Fibroblast of lung (primary cell): ENCODE measurements at regions not wholly inside any gene's neighbourhood (a gene's known extent, or its start where the extent isn't known, plus 50 kb on each side); places are given as distances from the start of the nearest gene placed in this dataset.
"Not testable (repeated sequence)": the region's sequence is repeated elsewhere in the genome, so short reads cannot be mapped to it uniquely, and the experiment has no call there.

ENCODE experiments used
- DNase-seq, 2 donors: peaks; one replicate each; pipeline versions ENCODE4 v3.0.0 to v3.0.0-alpha.2; 2010; ENCODE audit warnings: low read depth in 2 of 2
- H2AFZ ChIP-seq: 2 replicates; pipeline ENCODE4 v1.5.1; 2012; ENCODE audit warnings: low read length, control low read depth, inconsistent platforms
- H3K27ac ChIP-seq: 2 replicates; pipeline ENCODE4 v1.5.1; 2011; ENCODE audit warnings: low read length, control low read depth; ENCODE audit not compliant: insufficient read depth
- H3K27me3 ChIP-seq: 2 replicates; pipeline ENCODE4 v1.5.1; 2011; ENCODE audit warnings: mild to moderate bottlenecking, low read length; ENCODE audit not compliant: control insufficient read depth, insufficient read depth
- H3K36me3 ChIP-seq: 2 replicates; pipeline ENCODE4 v1.5.1; 2011; ENCODE audit warnings: low read length; ENCODE audit not compliant: control insufficient read depth, insufficient read depth
- H3K4me1 ChIP-seq: 2 replicates; pipeline ENCODE4 v1.5.1; 2011; ENCODE audit warnings: low read length; ENCODE audit not compliant: control insufficient read depth, insufficient read depth; ENCODE audit errors: extremely low read depth
- H3K4me2 ChIP-seq: 2 replicates; pipeline ENCODE4 v1.5.1; 2011; ENCODE audit warnings: low read length, control low read depth; ENCODE audit not compliant: insufficient read depth; ENCODE audit errors: extremely low read depth
- H3K4me3 ChIP-seq, 4 experiments: fragments of 200-600 bp in 1 of 4; sonication (generic) in 1 of 4; replicated peaks in 1 of 4; 2 replicates each; pipeline ENCODE4 v1.5.1; 2011 to 2016; ENCODE audit warnings: low read length in 4 of 4, low read depth in 3 of 4, mild to moderate bottlenecking in 3 of 4, control low read depth in 2 of 4, inconsistent platforms in 1 of 4, mixed read lengths in 1 of 4; ENCODE audit not compliant: insufficient read depth in 1 of 4; ENCODE audit errors: control extremely low read depth in 1 of 4
- H3K79me2 ChIP-seq: 2 replicates; pipeline ENCODE4 v1.5.1; 2012; ENCODE audit warnings: mild to moderate bottlenecking, low read length, inconsistent platforms; ENCODE audit not compliant: control insufficient read depth, insufficient read depth
- H3K9ac ChIP-seq: 2 replicates; pipeline ENCODE4 v1.5.1; 2011; ENCODE audit warnings: mild to moderate bottlenecking, low read length, control low read depth; ENCODE audit not compliant: insufficient read depth
- H3K9me3 ChIP-seq: 2 replicates; pipeline ENCODE4 v1.5.1; 2012; ENCODE audit warnings: low read depth, low read length; ENCODE audit not compliant: control insufficient read depth, insufficient read depth
- H4K20me1 ChIP-seq: 2 replicates; pipeline ENCODE4 v1.5.1; 2011; ENCODE audit warnings: low read length; ENCODE audit not compliant: control insufficient read depth, insufficient read depth; ENCODE audit errors: extremely low read depth
- CTCF ChIP-seq, 2 donors: IDR thresholded peaks in 1 of 2; conservative IDR thresholded peaks in 1 of 2; 1 replicate in 1 of 2; 2 replicates in 1 of 2; pipeline ENCODE4 v1.5.1; 2011 to 2012; ENCODE audit warnings: low read length in 2 of 2, control low read depth in 1 of 2, inconsistent platforms in 1 of 2, low read depth in 1 of 2, mild to moderate bottlenecking in 1 of 2
- EZH2 ChIP-seq: IDR thresholded peaks from 2 replicates; pipeline ENCODE4 v1.5.1; 2012; ENCODE audit warnings: low read length, control low read depth, mild to moderate bottlenecking; ENCODE audit errors: missing control alignments

GRCh38 chr13:33560726-33561125 lies 257.2 kb upstream of the RFC3 start:
- no peaks in the 10 kb centered on the region for H3K9me3 ChIP-seq
- H2AFZ ChIP-seq = no peak overlapping the region
- no peak overlapping the region for H3K9ac ChIP-seq
- TF ChIP-seq EZH2 = no peak
- TF ChIP-seq CTCF (conservative IDR thresholded peaks at IDR 0.05 in 1 of 2, IDR thresholded peaks at IDR 0.05 in 1 of 2; ENCODE audit: low read depth in 1 of 2, low read length in 2 of 2) = no peak
- no peaks in the 10 kb centered on the region for H4K20me1 ChIP-seq
- H3K4me2 ChIP-seq = no peak overlapping the region
- no peak overlapping the region for H3K27ac ChIP-seq
- no peaks in the 10 kb centered on the region for H3K36me3 ChIP-seq
- H3K79me2 ChIP-seq = no peaks in the 10 kb centered on the region
- H3K4me1 ChIP-seq = no peaks in the 10 kb centered on the region
- no peak for DNase-seq
- H3K4me3 ChIP-seq = no peak overlapping the region
- no peaks in the 10 kb centered on the region for H3K27me3 ChIP-seq

GRCh38 chr13:33561627-33562026 lies 256.3 kb upstream of the RFC3 start:
- no peak for TF ChIP-seq EZH2
- TF ChIP-seq CTCF (conservative IDR thresholded peaks at IDR 0.05 in 1 of 2, IDR thresholded peaks at IDR 0.05 in 1 of 2; ENCODE audit: low read depth in 1 of 2, low read length in 2 of 2) = no peak
- no peak overlapping the region for H3K9ac ChIP-seq
- no peak overlapping the region for H2AFZ ChIP-seq
- H3K9me3 ChIP-seq = no peaks in the 10 kb centered on the region
- DNase-seq = no peak
- H3K4me3 ChIP-seq = no peak overlapping the region
- no peaks in the 10 kb centered on the region for H3K4me1 ChIP-seq
- H3K79me2 ChIP-seq = no peaks in the 10 kb centered on the region
- H4K20me1 ChIP-seq = no peaks in the 10 kb centered on the region
- H3K27me3 ChIP-seq = no peaks in the 10 kb centered on the region
- no peak overlapping the region for H3K4me2 ChIP-seq
- H3K27ac ChIP-seq = no peak overlapping the region
- H3K36me3 ChIP-seq = no peaks in the 10 kb centered on the region

GRCh38 chr13:33571618-33572017 lies 246.3 kb upstream of the RFC3 start:
- DNase-seq = no peak
- no peaks in the 10 kb centered on the region for H3K4me1 ChIP-seq
- H2AFZ ChIP-seq = no peak overlapping the region
- no peaks in the 10 kb centered on the region for H4K20me1 ChIP-seq
- H3K4me2 ChIP-seq = no peak overlapping the region
- no peaks in the 10 kb centered on the region for H3K9me3 ChIP-seq
- no peak overlapping the region for H3K27ac ChIP-seq
- no peaks in the 10 kb centered on the region for H3K79me2 ChIP-seq
- H3K4me3 ChIP-seq = no peak overlapping the region
- H3K27me3 ChIP-seq = no peaks in the 10 kb centered on the region
- no peaks in the 10 kb centered on the region for H3K36me3 ChIP-seq
- no peak overlapping the region for H3K9ac ChIP-seq
- TF ChIP-seq EZH2 = no peak
- TF ChIP-seq CTCF (conservative IDR thresholded peaks at IDR 0.05 in 1 of 2, IDR thresholded peaks at IDR 0.05 in 1 of 2; ENCODE audit: low read depth in 1 of 2, low read length in 2 of 2) = no peak

GRCh38 chr13:33572322-33572721 lies 245.6 kb upstream of the RFC3 start:
- H3K4me2 ChIP-seq, H3K4me1 ChIP-seq, H3K27me3 ChIP-seq, H3K36me3 ChIP-seq, H2AFZ ChIP-seq, H3K79me2 ChIP-seq, H3K4me3 ChIP-seq, H3K9ac ChIP-seq, H3K9me3 ChIP-seq, H4K20me1 ChIP-seq, H3K27ac ChIP-seq: not testable (repeated sequence)
- DNase-seq = peak in 1 of 2 donors; percentile 9
